Upper lobe of left lung (tissue), 6 donors: ENCODE measurements at regions not wholly inside any gene's neighbourhood (a gene's known extent, or its start where the extent isn't known, plus 50 kb on each side); places are given as distances from the start of the nearest gene placed in this dataset.

Source experiments
- ATAC-seq, 2 donors: fragments of 200-7000 bp; cut with Tn5 transposase; one replicate each; pipeline ENCODE4 v1.9.1; 2022; ENCODE audit warnings: mild to moderate bottlenecking in 2 of 2, moderate library complexity in 2 of 2; ENCODE audit not compliant: low FRiP score in 2 of 2
- DNase-seq, 2 donors: peaks; one replicate each; pipeline ENCODE4 v3.0.0-alpha.2; 2019 to 2020
- H3K27ac ChIP-seq, 4 donors: fragments of 200-600 bp; sonication (generic); one replicate each; pipeline ENCODE4 v1.5.1; 2016 to 2019
- H3K27me3 ChIP-seq, 4 donors: fragments of 200-600 bp; sonication (generic); one replicate each; pipeline ENCODE4 v1.5.1; 2017 to 2019
- H3K36me3 ChIP-seq, 4 donors: fragments of 200-600 bp; sonication (generic); one replicate each; pipeline ENCODE4 v1.5.1; 2016 to 2019
- H3K4me1 ChIP-seq, 4 donors: fragments of 200-600 bp; sonication (generic); one replicate each; pipeline ENCODE4 v1.5.1; 2018 to 2019
- H3K4me3 ChIP-seq, 4 donors: fragments of 200-600 bp; sonication (generic); one replicate each; pipeline ENCODE4 v1.5.1; 2017 to 2019; ENCODE audit warnings: mild to moderate bottlenecking in 2 of 4, moderate library complexity in 1 of 4
- H3K9me3 ChIP-seq, 4 donors: fragments of 200-600 bp; sonication (generic); one replicate each; pipeline ENCODE4 v1.5.1; 2018 to 2019
- EP300 ChIP-seq, 4 donors: sonication (generic); formaldehyde crosslinking; IDR thresholded peaks; one replicate each; pipeline ENCODE4 v1.5.1; 2017; ENCODE audit warnings: antibody characterized with exemption in 4 of 4, control low read depth in 2 of 4
- POLR2A ChIP-seq, 4 donors: fragments of 450-650 bp; IDR thresholded peaks; one replicate each; pipeline ENCODE4 v1.5.1; 2016 to 2017; ENCODE audit warnings: antibody characterized with exemption in 4 of 4, mild to moderate bottlenecking in 2 of 4
- POLR2AphosphoS5 ChIP-seq, 2 donors: sonication (generic); formaldehyde crosslinking; IDR thresholded peaks; one replicate each; pipeline ENCODE4 v1.5.1; 2017; ENCODE audit warnings: antibody characterized with exemption in 2 of 2
- WGBS, 2 donors: methylation state at CpG; one replicate each; pipeline ENCODE4 v1.1.5; 2017 to 2018; 5-methylcytosine and 5-hydroxymethylcytosine counted together
- TF ChIP-seq, protein P1 (sequence below), 6 experiments: fragments of 450-650 bp in 4 of 6; fragments of 200-600 bp in 2 of 6; sonication (generic) in 2 of 6; IDR thresholded peaks; one replicate each; pipeline ENCODE4 v1.5.1; 2016 to 2019; ENCODE audit warnings: antibody characterized with exemption in 6 of 6
- donor health status: DM: no; HTN: no; CAD: no; lungs with moderate emphysema.
- donor health status: DM: no; HTN: yes; CAD: no; lungs with severe emphysema.

DNA sequence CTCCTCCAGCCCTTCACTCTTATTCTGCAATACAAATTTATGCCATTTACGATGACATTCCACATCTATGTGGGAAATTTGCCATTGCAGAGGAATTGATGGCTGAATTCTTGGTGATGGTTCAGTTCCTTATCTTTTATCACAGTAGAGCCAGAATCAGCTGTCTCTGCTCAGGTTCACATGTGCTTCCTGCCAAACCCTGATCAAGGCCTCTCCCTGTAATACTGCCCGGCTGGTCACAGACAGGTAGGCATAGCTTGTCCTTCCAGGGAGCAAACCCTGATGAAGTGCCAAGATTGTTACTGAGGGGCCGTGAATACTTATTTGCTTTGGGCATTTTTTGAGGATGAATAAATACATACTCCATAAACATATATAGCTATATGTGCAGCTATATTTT is 450.0 kb downstream of the NSUN3 start:
- no peak for DNase-seq
- no peaks in the 10 kb centered on the region for H3K36me3 ChIP-seq
- no peak for ATAC-seq
- H3K4me1 ChIP-seq = no peaks in the 10 kb centered on the region
- H3K9me3 ChIP-seq = no peaks in the 10 kb centered on the region
- H3K27me3 ChIP-seq = no peaks in the 10 kb centered on the region
- 73 to 86% methylated on average over 3 of the region's 3 CpGs for WGBS, 2 donors
- TF ChIP-seq EP300 (IDR thresholded peaks at IDR 0.05) (no peak), POLR2AphosphoS5 (IDR thresholded peaks at IDR 0.05) (no peak), POLR2A (IDR thresholded peaks at IDR 0.05) (no peak)
- TF ChIP-seq, protein P1, sequence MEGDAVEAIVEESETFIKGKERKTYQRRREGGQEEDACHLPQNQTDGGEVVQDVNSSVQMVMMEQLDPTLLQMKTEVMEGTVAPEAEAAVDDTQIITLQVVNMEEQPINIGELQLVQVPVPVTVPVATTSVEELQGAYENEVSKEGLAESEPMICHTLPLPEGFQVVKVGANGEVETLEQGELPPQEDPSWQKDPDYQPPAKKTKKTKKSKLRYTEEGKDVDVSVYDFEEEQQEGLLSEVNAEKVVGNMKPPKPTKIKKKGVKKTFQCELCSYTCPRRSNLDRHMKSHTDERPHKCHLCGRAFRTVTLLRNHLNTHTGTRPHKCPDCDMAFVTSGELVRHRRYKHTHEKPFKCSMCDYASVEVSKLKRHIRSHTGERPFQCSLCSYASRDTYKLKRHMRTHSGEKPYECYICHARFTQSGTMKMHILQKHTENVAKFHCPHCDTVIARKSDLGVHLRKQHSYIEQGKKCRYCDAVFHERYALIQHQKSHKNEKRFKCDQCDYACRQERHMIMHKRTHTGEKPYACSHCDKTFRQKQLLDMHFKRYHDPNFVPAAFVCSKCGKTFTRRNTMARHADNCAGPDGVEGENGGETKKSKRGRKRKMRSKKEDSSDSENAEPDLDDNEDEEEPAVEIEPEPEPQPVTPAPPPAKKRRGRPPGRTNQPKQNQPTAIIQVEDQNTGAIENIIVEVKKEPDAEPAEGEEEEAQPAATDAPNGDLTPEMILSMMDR (IDR thresholded peaks at IDR 0.05) = no peak
- H3K4me3 ChIP-seq = no peak overlapping the region
- H3K27ac ChIP-seq = no peak overlapping the region

DNA sequence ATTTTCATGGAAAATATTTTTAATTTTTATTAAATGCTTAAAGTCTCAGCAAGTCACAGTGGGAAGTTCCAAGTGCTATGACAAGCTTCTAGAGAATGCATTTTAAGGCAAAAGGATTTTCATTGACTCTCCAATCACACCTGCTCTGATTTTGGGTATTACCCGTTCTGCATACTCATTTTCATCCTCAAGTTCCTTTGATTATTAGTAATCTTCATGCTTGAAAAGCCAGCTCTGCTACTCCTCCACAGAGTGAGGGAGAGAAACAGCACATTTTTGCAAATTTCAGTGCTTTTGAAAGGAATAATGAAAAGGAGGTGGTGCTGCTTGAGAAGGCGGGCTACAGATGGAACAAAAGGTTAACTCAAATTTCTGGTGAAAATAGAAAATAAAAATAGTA is 450.7 kb downstream of the NSUN3 start:
- Histone ChIP-seq H3K9me3 (no peaks in the 10 kb centered on the region), H3K27me3 (no peaks in the 10 kb centered on the region), H3K4me3 (no peak overlapping the region), H3K4me1 (no peaks in the 10 kb centered on the region), H3K36me3 (no peaks in the 10 kb centered on the region), H3K27ac (no peak overlapping the region)
- no peak for TF ChIP-seq POLR2A (IDR thresholded peaks at IDR 0.05)
- no peak for TF ChIP-seq POLR2AphosphoS5 (IDR thresholded peaks at IDR 0.05)
- no peak for TF ChIP-seq EP300 (IDR thresholded peaks at IDR 0.05)
- TF ChIP-seq, protein P1 (IDR thresholded peaks at IDR 0.05) = no peak
- no peak for ATAC-seq
- 78 to 85% methylated on average over 2 of the region's 2 CpGs for WGBS, 2 donors
- DNase-seq = no peak

DNA sequence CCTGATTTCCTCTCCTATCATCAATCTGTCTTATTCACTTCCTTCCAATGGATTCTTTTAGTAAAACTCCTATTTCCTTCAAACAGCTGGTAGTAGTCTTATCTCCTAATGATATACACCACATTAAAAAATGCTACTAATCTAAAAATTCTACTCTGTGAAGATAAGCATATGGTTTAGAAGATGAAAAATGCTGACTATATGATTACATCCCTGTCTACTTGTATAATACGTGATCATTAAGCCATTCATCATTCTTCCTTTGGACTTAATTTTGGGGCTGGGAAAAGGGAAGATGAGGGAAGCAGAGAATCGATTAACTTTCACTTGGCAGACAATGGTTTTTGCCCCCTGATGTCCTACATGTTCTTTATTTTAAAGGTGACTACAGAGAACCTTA is 453.1 kb downstream of the NSUN3 start:
- Histone ChIP-seq H3K4me1 (no peaks in the 10 kb centered on the region), H3K27me3 (no peaks in the 10 kb centered on the region), H3K4me3 (no peak overlapping the region), H3K9me3 (no peaks in the 10 kb centered on the region), H3K36me3 (no peaks in the 10 kb centered on the region), H3K27ac (no peak overlapping the region)
- TF ChIP-seq EP300 (IDR thresholded peaks at IDR 0.05) = no peak
- TF ChIP-seq, protein P1 (IDR thresholded peaks at IDR 0.05) = no peak
- TF ChIP-seq POLR2A (IDR thresholded peaks at IDR 0.05) = no peak
- TF ChIP-seq POLR2AphosphoS5 (IDR thresholded peaks at IDR 0.05) = no peak
- WGBS, 2 donors = 59 to 64% methylated on average over 2 of the region's 2 CpGs
- no peak for DNase-seq
- no peak for ATAC-seq

DNA sequence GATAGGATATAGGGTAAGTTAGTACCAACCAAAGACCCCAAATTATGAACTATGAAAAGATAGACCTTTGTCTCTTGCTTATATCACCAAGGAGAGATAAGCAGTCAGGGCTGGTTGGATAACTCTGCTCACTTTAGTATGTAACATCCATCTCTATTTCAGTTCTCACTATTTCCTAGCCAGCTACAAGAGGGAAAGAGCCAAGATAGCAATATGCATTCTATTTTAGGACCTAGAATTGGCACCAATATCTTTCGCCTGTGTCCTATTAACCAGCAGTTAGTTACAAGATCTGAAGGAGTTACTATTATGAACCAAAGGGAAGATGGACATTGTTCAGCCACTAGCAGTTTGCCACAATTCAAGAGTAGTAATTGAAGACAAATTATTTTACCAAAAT is 457.5 kb downstream of the NSUN3 start:
- Histone ChIP-seq H3K27ac (no peak overlapping the region), H3K9me3 (no peaks in the 10 kb centered on the region), H3K36me3 (no peaks in the 10 kb centered on the region), H3K27me3 (no peaks in the 10 kb centered on the region), H3K4me3 (no peak overlapping the region), H3K4me1 (peaks cover 0 to 5% (median 2%) of the 10 kb centered on the region in 4 donors)
- ATAC-seq (no peak), DNase-seq (no peak)
- TF ChIP-seq, protein P1 (IDR thresholded peaks at IDR 0.05) = no peak
- no peak for TF ChIP-seq EP300 (IDR thresholded peaks at IDR 0.05)
- TF ChIP-seq POLR2AphosphoS5 (IDR thresholded peaks at IDR 0.05) = no peak
- no peak for TF ChIP-seq POLR2A (IDR thresholded peaks at IDR 0.05)
- WGBS, 2 donors = 83 to 89% methylated on average over 1 of the region's 1 CpG

DNA sequence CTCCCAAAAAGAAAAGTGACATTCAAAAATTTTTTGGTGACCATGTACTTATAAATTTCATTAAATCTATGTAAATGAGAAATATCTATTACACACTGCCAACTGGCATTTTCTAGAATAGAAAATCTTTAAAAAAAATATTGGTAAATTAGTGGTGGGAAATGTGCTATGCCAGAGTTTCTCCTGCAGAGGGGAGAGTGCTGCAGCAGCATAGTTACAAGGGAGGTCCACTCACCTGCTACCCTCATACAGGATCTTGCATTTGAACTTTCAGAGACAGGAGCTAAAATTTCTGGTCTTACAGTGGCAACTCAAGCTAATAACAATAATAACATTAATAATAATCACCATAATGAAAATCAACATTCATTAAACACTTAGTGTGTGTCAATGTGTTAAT is 459.6 kb downstream of the NSUN3 start:
- H3K4me1 ChIP-seq = peaks cover 0 to 5% (median 2%) of the 10 kb centered on the region in 4 donors
- DNase-seq = no peak

More for the DNA sequence above, 459.6 kb downstream of the NSUN3 start:
- no peak overlapping the region for H3K4me3 ChIP-seq
- ATAC-seq = no peak
- H3K9me3 ChIP-seq = no peaks in the 10 kb centered on the region
- TF ChIP-seq POLR2A (IDR thresholded peaks at IDR 0.05) (no peak), POLR2AphosphoS5 (IDR thresholded peaks at IDR 0.05) (no peak), EP300 (IDR thresholded peaks at IDR 0.05) (no peak)
- TF ChIP-seq, protein P1 (IDR thresholded peaks at IDR 0.05) = no peak
- no peaks in the 10 kb centered on the region for H3K27me3 ChIP-seq
- no peak overlapping the region for H3K27ac ChIP-seq
- H3K36me3 ChIP-seq = no peaks in the 10 kb centered on the region
